DOHH2 (cell line): ENCODE measurements at regions not wholly inside any gene's neighbourhood (a gene's known extent, or its start where the extent isn't known, plus 50 kb on each side); places are given as distances from the start of the nearest gene placed in this dataset.

Experiments
- H3F3A ChIP-seq: fragments of 200-600 bp; sonication (generic), shearing (Covaris generic); 2 replicates; pipeline ENCODE4 v1.6.0; 2016; ENCODE audit warnings: antibody characterized with exemption, mild to moderate bottlenecking; ENCODE audit not compliant: control insufficient read depth, insufficient read depth
- H3K27ac ChIP-seq: fragments of 200-600 bp; sonication (generic); 2 replicates; pipeline ENCODE4 v1.5.1; 2014; ENCODE audit warnings: low read depth, mild to moderate bottlenecking, low read length, moderate library complexity
- H3K27me3 ChIP-seq: fragments of 200-600 bp; sonication (generic); 2 replicates; pipeline ENCODE4 v1.6.1; 2014; ENCODE audit warnings: mild to moderate bottlenecking, low read length, mixed read lengths; ENCODE audit not compliant: control insufficient read depth
- H3K36me3 ChIP-seq: fragments of 200-600 bp; sonication (generic); 2 replicates; pipeline ENCODE4 v1.6.1; 2014; ENCODE audit warnings: mild to moderate bottlenecking, low read length, moderate library complexity, mixed read lengths; ENCODE audit not compliant: control insufficient read depth
- H3K4me1 ChIP-seq: fragments of 200-600 bp; sonication (generic); 2 replicates; pipeline ENCODE4 v1.6.1; 2014; ENCODE audit warnings: mild to moderate bottlenecking, low read length, mixed read lengths; ENCODE audit not compliant: control insufficient read depth
- H3K4me2 ChIP-seq: fragments of 200-600 bp; sonication (generic); 2 replicates; pipeline ENCODE4 v1.6.0; 2014; ENCODE audit warnings: mild to moderate bottlenecking, low read length, moderate library complexity
- H3K4me3 ChIP-seq: fragments of 200-600 bp; sonication (generic); 2 replicates; pipeline ENCODE4 v1.5.1; 2014; ENCODE audit warnings: mild to moderate bottlenecking, low read length, mixed read lengths
- H3K79me2 ChIP-seq: fragments of 200-600 bp; sonication (generic); 2 replicates; pipeline ENCODE4 v1.6.1; 2014; ENCODE audit warnings: mild to moderate bottlenecking, low read length, mixed read lengths; ENCODE audit not compliant: control insufficient read depth
- H3K9me2 ChIP-seq: fragments of 200-600 bp; sonication (generic); replicated peaks from 2 replicates; pipeline ENCODE4 v1.6.1; 2014; ENCODE audit warnings: mild to moderate bottlenecking, low read length, mixed read lengths; ENCODE audit not compliant: control insufficient read depth
- H3K9me3 ChIP-seq: fragments of 200-600 bp; sonication (generic); 2 replicates; pipeline ENCODE4 v1.6.1; 2014; ENCODE audit warnings: antibody characterized with exemption, low read length, mixed read lengths; ENCODE audit not compliant: control insufficient read depth, insufficient read depth
- H4K20me1 ChIP-seq: fragments of 200-600 bp; sonication (generic); 2 replicates; pipeline ENCODE4 v1.6.0; 2014; ENCODE audit warnings: low read depth, mild to moderate bottlenecking, antibody characterized with exemption, low read length, moderate library complexity; ENCODE audit not compliant: control insufficient read depth, insufficient read depth
- CTCF ChIP-seq: fragments of 200-600 bp; sonication (generic); IDR thresholded peaks from one replicate; pipeline ENCODE4 v1.5.1; 2014; ENCODE audit warnings: antibody characterized with exemption, mild to moderate bottlenecking, low read depth, low read length; ENCODE audit not compliant: poor library complexity, severe bottlenecking
- EZH2phosphoT487 ChIP-seq: fragments of 200-600 bp; sonication (generic); IDR thresholded peaks from 2 replicates; pipeline ENCODE4 v1.6.1; 2017; ENCODE audit warnings: borderline replicate concordance, mild to moderate bottlenecking, antibody characterized with exemption, low read length, moderate library complexity, mixed read lengths

- TF ChIP-seq EZH2phosphoT487 (no peak), CTCF (no peak)
- no peaks in the 10 kb centered on the region for H3K79me2 ChIP-seq
- no peaks in the 10 kb centered on the region for H3K4me1 ChIP-seq
- no peak overlapping the region for H3K4me3 ChIP-seq
- H3F3A ChIP-seq, result no peaks in the 10 kb centered on the region
- H3K4me2 ChIP-seq, result no peak overlapping the region
- no peaks in the 10 kb centered on the region for H3K9me3 ChIP-seq
- H4K20me1 ChIP-seq, result no peaks in the 10 kb centered on the region
- no peaks in the 10 kb centered on the region for H3K36me3 ChIP-seq
- no peaks in the 10 kb centered on the region for H3K27me3 ChIP-seq
- no peaks in the 10 kb centered on the region for H3K9me2 ChIP-seq
- no peak overlapping the region for H3K27ac ChIP-seq
Measured at GRCh38 chr3:117367861-117368260, 658.3 kb downstream of the TUSC7 start.

- no peaks in the 10 kb centered on the region for H4K20me1 ChIP-seq
- TF ChIP-seq EZH2phosphoT487, result no peak
Measured at GRCh38 chr3:117380631-117381030, 671.1 kb downstream of the TUSC7 start.

GRCh38 chr3:117393119-117393518, 683.5 kb downstream of the TUSC7 start:
- no peak overlapping the region for H3K4me3 ChIP-seq
- H3K9me3 ChIP-seq, result no peaks in the 10 kb centered on the region
- H4K20me1 ChIP-seq, result no peaks in the 10 kb centered on the region
- H3K27ac ChIP-seq, result no peak overlapping the region
- no peaks in the 10 kb centered on the region for H3K36me3 ChIP-seq
- no peaks in the 10 kb centered on the region for H3K27me3 ChIP-seq
- H3K4me1 ChIP-seq, result peaks cover 12% of the 10 kb centered on the region
- H3K9me2 ChIP-seq, result no peaks in the 10 kb centered on the region
- no peak for TF ChIP-seq EZH2phosphoT487
- no peaks in the 10 kb centered on the region for H3K79me2 ChIP-seq
- no peak overlapping the region for H3K4me2 ChIP-seq
- H3F3A ChIP-seq, result no peaks in the 10 kb centered on the region

More at GRCh38 chr3:117380631-117381030, 671.1 kb downstream of the TUSC7 start:
- H3K27ac ChIP-seq, result no peak overlapping the region
- H3K4me1 ChIP-seq, result no peaks in the 10 kb centered on the region
- H3K9me2 ChIP-seq, result peaks cover 2% of the 10 kb centered on the region; the same call in 1 of the 2 replicates
- H3K4me3 ChIP-seq, result no peak overlapping the region
- no peaks in the 10 kb centered on the region for H3F3A ChIP-seq
- no peaks in the 10 kb centered on the region for H3K9me3 ChIP-seq
- no peaks in the 10 kb centered on the region for H3K79me2 ChIP-seq
- H3K36me3 ChIP-seq, result no peaks in the 10 kb centered on the region
- no peak overlapping the region for H3K4me2 ChIP-seq
- H3K27me3 ChIP-seq, result no peaks in the 10 kb centered on the region

- TF ChIP-seq CTCF (no peak), EZH2phosphoT487 (no peak)
Measured at GRCh38 chr3:117398141-117398899, 688.7 kb downstream of the TUSC7 start.

More at GRCh38 chr3:117398141-117398899, 688.7 kb downstream of the TUSC7 start:
- Histone ChIP-seq H3K9me3 (no peaks in the 10 kb centered on the region), H3K36me3 (no peaks in the 10 kb centered on the region), H3K4me2 (no peak overlapping the region), H3K27me3 (no peaks in the 10 kb centered on the region; the same call in 1 of the 2 replicates), H3F3A (no peaks in the 10 kb centered on the region), H4K20me1 (no peaks in the 10 kb centered on the region), H3K4me3 (no peak overlapping the region), H3K9me2 (no peaks in the 10 kb centered on the region), H3K79me2 (no peaks in the 10 kb centered on the region), H3K27ac (no peak overlapping the region), H3K4me1 (no peaks in the 10 kb centered on the region)
